SH-SY5Y (cell line): ENCODE measurements at regions not wholly inside any gene's neighbourhood (a gene's known extent, or its start where the extent isn't known, plus 50 kb on each side); places are given as distances from the start of the nearest gene placed in this dataset.

Experiments
- GATA2 ChIP-seq: IDR thresholded peaks from 2 replicates; pipeline ENCODE4 v1.6.1; 2011; ENCODE audit warnings: mild to moderate bottlenecking, low read depth, low read length
- GATA3 ChIP-seq: IDR thresholded peaks from 2 replicates; pipeline ENCODE4 v1.6.1; 2011; ENCODE audit warnings: low read depth, mild to moderate bottlenecking, low read length, moderate library complexity

- TF ChIP-seq GATA3 (no peak), GATA2 (no peak)
Observed at GRCh38 chr7:106515321-106515720, 145.6 kb downstream of the CCDC71L start.
